ENCODE measurements at regions not wholly inside any gene's neighbourhood (a gene's known extent, or its start where the extent isn't known, plus 50 kb on each side); places are given as distances from the start of the nearest gene placed in this dataset.

DNA sequence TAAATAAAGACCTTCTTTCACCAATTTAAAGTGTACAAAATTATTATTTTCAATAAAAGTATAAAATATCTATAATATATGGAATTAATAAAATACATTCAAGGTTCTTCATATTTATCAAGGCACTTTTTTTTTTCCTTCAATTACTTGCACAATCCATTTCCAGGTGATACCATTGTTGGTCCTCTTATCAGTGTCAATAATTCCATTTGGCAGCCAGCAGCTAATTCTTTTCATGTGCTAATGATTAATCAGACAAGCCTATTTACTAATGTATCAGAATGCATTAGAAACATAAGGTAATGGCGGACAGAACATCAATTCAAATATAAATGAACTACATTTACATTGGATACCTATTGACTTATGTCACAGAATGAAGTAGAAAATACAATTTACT is 622.2 kb downstream of the TOX3 start:
- TF ChIP-seq EZH2 (IDR thresholded peaks at IDR 0.05; ENCODE audit: borderline replicate concordance) (no peak), CTCF (IDR thresholded peaks at IDR 0.05; ENCODE audit: poor library complexity) (no peak), EZH2phosphoT487 (IDR thresholded peaks at IDR 0.05; ENCODE audit: low read depth, severe bottlenecking, unreplicated experiment) (no peak)
